IMR-90 (cell line): ENCODE measurements at regions not wholly inside any gene's neighbourhood (a gene's known extent, or its start where the extent isn't known, plus 50 kb on each side); places are given as distances from the start of the nearest gene placed in this dataset.

Experiments
- ATAC-seq: fragments of 200-7000 bp; cut with Tn5 transposase; 2 replicates; pipeline ENCODE4 v1.9.1; 2020; ENCODE audit warnings: low read depth, mild to moderate bottlenecking, moderate library complexity
- BruUV-seq: library from RNA; stranded (reverse); fragments of 400-500 nt; replicated peaks from 2 replicates; lab custom pipeline; 2021; lab: Mats Ljungman, UMichigan
- CTCF ChIA-PET: fragments of 300-600 bp; formaldehyde crosslinking; extraction: SDS; loops from one replicate; lab custom pipeline; 2021; ENCODE audit warnings: antibody characterized with exemption; lab: Yijun Ruan, JAX
- POLR2A ChIA-PET: fragments of 300-600 bp; sonication (Branson Sonifier 250); formaldehyde crosslinking; loops from one replicate; lab custom pipeline; 2022; ENCODE audit warnings: antibody characterized with exemption; ENCODE audit not compliant: unreplicated experiment; lab: Charles Lee
- DNase-seq: peaks from one replicate; pipeline ENCODE4 v3.0.0; 2013
- H2AFZ ChIP-seq: replicated peaks from 2 replicates; pipeline ENCODE3; 2013; ENCODE audit warnings: low read length, mild to moderate bottlenecking; ENCODE audit not compliant: poor library complexity
- H2AK5ac ChIP-seq: 2 replicates; pipeline ENCODE4 v1.6.1; 2013; ENCODE audit warnings: low read depth, low read length, inconsistent platforms
- H2AK9ac ChIP-seq: replicated peaks from 2 replicates; pipeline ENCODE3; 2013; ENCODE audit warnings: mild to moderate bottlenecking, low read depth, low read length, moderate library complexity; ENCODE audit not compliant: poor library complexity
- H2BK120ac ChIP-seq: 2 replicates; pipeline ENCODE4 v1.6.1; 2013; ENCODE audit warnings: low read depth, low read length, inconsistent platforms
- H2BK15ac ChIP-seq: 3 replicates; pipeline ENCODE4 v1.6.1; 2013; ENCODE audit warnings: low read depth, low read length, inconsistent platforms
- H2BK20ac ChIP-seq: 2 replicates; pipeline ENCODE4 v1.6.1; 2013; ENCODE audit warnings: low read depth, mild to moderate bottlenecking, inconsistent platforms, low read length, moderate library complexity
- H2BK5ac ChIP-seq: 2 replicates; pipeline ENCODE4 v1.6.1; 2013; ENCODE audit warnings: mild to moderate bottlenecking, low read depth, low read length, inconsistent platforms; ENCODE audit not compliant: poor library complexity, severe bottlenecking
- H3K14ac ChIP-seq: replicated peaks from 2 replicates; pipeline ENCODE4 v1.6.1; 2013; ENCODE audit warnings: low read depth, low read length, inconsistent platforms
- H3K18ac ChIP-seq: 2 replicates; pipeline ENCODE4 v1.6.1; 2013; ENCODE audit warnings: low read depth, low read length, control low read depth
- H3K23ac ChIP-seq: 2 replicates; pipeline ENCODE4 v1.6.1; 2013; ENCODE audit warnings: low read depth, low read length, inconsistent platforms
- H3K27ac ChIP-seq: 2 replicates; pipeline ENCODE4 v1.5.1; 2013; ENCODE audit warnings: mild to moderate bottlenecking, control low read depth, low read length; ENCODE audit not compliant: insufficient read depth
- H3K27me3 ChIP-seq: 2 replicates; pipeline ENCODE4 v1.6.1; 2013; ENCODE audit warnings: low read length; ENCODE audit not compliant: control insufficient read depth, insufficient read depth
- H3K36me3 ChIP-seq: 2 replicates; pipeline ENCODE4 v1.6.1; 2013; ENCODE audit warnings: low read length, mixed read lengths; ENCODE audit not compliant: control insufficient read depth, insufficient read depth
- H3K4ac ChIP-seq: 2 replicates; pipeline ENCODE4 v1.6.1; 2013; ENCODE audit warnings: low read depth, low read length, inconsistent platforms
- H3K4me1 ChIP-seq: 2 replicates; pipeline ENCODE4 v1.6.1; 2013; ENCODE audit warnings: low read length, mixed read lengths; ENCODE audit not compliant: control insufficient read depth, insufficient read depth
- H3K4me2 ChIP-seq: 2 replicates; pipeline ENCODE4 v1.6.1; 2013; ENCODE audit warnings: low read depth, mild to moderate bottlenecking, control low read depth, low read length, moderate library complexity
- H3K4me3 ChIP-seq: 2 replicates; pipeline ENCODE4 v1.5.1; 2013; ENCODE audit warnings: low read depth, mild to moderate bottlenecking, control low read depth, low read length, moderate library complexity; ENCODE audit not compliant: insufficient read depth
- H3K56ac ChIP-seq: 2 replicates; pipeline ENCODE4 v1.6.1; 2013; ENCODE audit warnings: low read length, inconsistent platforms; ENCODE audit not compliant: insufficient read depth; ENCODE audit errors: extremely low read depth
- H3K79me1 ChIP-seq, 2 experiments: 2 replicates each; pipeline ENCODE4 v1.6.1; 2013; ENCODE audit warnings: low read length in 2 of 2, inconsistent platforms in 1 of 2, low read depth in 1 of 2
- H3K9ac ChIP-seq: 2 replicates; pipeline ENCODE4 v1.6.1; 2013; ENCODE audit warnings: low read depth, low read length, control low read depth
- H3K9me1 ChIP-seq: 2 replicates; pipeline ENCODE4 v1.6.1; 2013; ENCODE audit warnings: low read length, inconsistent platforms; ENCODE audit not compliant: insufficient read depth
- H3K9me3 ChIP-seq: 2 replicates; pipeline ENCODE4 v1.6.1; 2013; ENCODE audit warnings: low read length; ENCODE audit not compliant: control insufficient read depth, insufficient read depth
- H4K20me1 ChIP-seq: 2 replicates; pipeline ENCODE4 v1.6.1; 2013; ENCODE audit warnings: low read length, inconsistent platforms; ENCODE audit not compliant: insufficient read depth
- H4K5ac ChIP-seq: 2 replicates; pipeline ENCODE4 v1.6.1; 2013; ENCODE audit warnings: mild to moderate bottlenecking, low read depth, low read length, control low read depth
- H4K8ac ChIP-seq, 2 experiments: 2 replicates each; pipeline ENCODE4 v1.6.1; 2013; ENCODE audit warnings: low read depth in 2 of 2, low read length in 2 of 2, control low read depth in 1 of 2, inconsistent platforms in 1 of 2
- H4K91ac ChIP-seq: 2 replicates; pipeline ENCODE4 v1.6.1; 2013; ENCODE audit warnings: low read depth, low read length, inconsistent platforms; ENCODE audit not compliant: insufficient read depth
- BHLHE40 ChIP-seq: fragments of 150-350 bp; IDR thresholded peaks from 2 replicates; pipeline ENCODE4 v1.6.1; 2016; ENCODE audit warnings: mild to moderate bottlenecking, low read depth, low read length
- CEBPB ChIP-seq: IDR thresholded peaks from 2 replicates; pipeline ENCODE4 v1.6.1; 2012; ENCODE audit warnings: low read depth, low read length, improper control_type of control experiment
- CHD1 ChIP-seq: IDR thresholded peaks from 2 replicates; pipeline ENCODE4 v1.6.1; 2012; ENCODE audit warnings: low read depth, low read length, improper control_type of control experiment
- MAFK ChIP-seq: IDR thresholded peaks from 2 replicates; pipeline ENCODE4 v1.6.1; 2012; ENCODE audit warnings: low read depth, low read length, improper control_type of control experiment
- NFE2L2 ChIP-seq: fragments of 150-350 bp; IDR thresholded peaks from 2 replicates; pipeline ENCODE4 v1.6.1; 2016; ENCODE audit warnings: low read depth, mild to moderate bottlenecking, low read length
- RFX5 ChIP-seq: IDR thresholded peaks from 2 replicates; pipeline ENCODE4 v1.8.0; 2012; ENCODE audit warnings: low read depth, mild to moderate bottlenecking, low read length, moderate library complexity
- SMC3 ChIP-seq: fragments of 150-350 bp; IDR thresholded peaks from 2 replicates; pipeline ENCODE4 v1.6.1; 2016; ENCODE audit warnings: low read depth, mild to moderate bottlenecking, antibody characterized with exemption, low read length, moderate library complexity
- WGBS, 2 experiments: methylation state at CpG; one replicate each; pipeline versions ENCODE4 v1.1.5 to v1.1.7; 2013; ENCODE audit warnings: missing lambda C conversion rate in 2 of 2; ENCODE audit not compliant: insufficient read length in 1 of 2; ENCODE audit errors: extremely low coverage in 2 of 2; 5-methylcytosine and 5-hydroxymethylcytosine counted together
- dilution Hi-C: fragments of 300-500 bp; cut with HindIII; formaldehyde crosslinking; loops from one replicate; pipeline ENCODE4 v1.14.3; 2018; ENCODE audit warnings: low sequenced_read_pairs; ENCODE audit not compliant: unreplicated experiment
- in situ Hi-C: fragments of 300-500 bp; cut with MboI; formaldehyde crosslinking; loops from 3 replicates; pipeline ENCODE4 v1.14.3; 2019; ENCODE audit warnings: low sequenced_read_pairs, inconsistent platforms, mixed read lengths
- intact Hi-C: fragments of 100-400 bp; cut with micrococcal nuclease; formaldehyde crosslinking; loops from 2 replicates; pipeline ENCODE4 v1.10.0; 2022

DNA sequence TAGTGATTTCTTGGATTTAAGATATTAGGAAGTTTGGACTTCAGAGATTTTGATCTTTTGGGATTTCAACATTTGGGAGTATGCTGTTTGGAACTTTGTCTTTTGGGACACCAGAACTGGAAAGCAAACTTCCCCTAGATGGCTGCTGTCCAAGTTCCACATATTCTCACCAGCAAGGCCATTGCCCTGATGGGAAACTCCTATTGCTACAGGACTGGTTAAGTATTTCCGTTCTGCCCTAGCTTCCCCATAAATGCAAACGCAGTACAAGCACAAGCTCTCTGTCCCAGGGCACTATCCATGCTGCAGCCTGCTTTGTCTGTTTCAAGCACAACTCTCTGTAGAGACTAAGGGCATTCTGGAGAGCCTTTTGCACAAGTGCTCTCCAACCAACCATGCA, 79.3 kb upstream of the SLC25A13 start:
- no peak for ATAC-seq
- Histone ChIP-seq H2BK5ac (no peak overlapping the region), H3K14ac (no peak overlapping the region), H3K9me1 (no peaks in the 10 kb centered on the region), H3K56ac (no peak overlapping the region), H3K79me1 (no peaks in the 10 kb centered on the region), H3K9me3 (no peaks in the 10 kb centered on the region), H3K9ac (no peak overlapping the region), H3K4ac (no peak overlapping the region), H3K4me1 (no peaks in the 10 kb centered on the region), H3K18ac (no peak overlapping the region), H4K91ac (no peak overlapping the region), H3K4me3 (no peak overlapping the region), H3K4me2 (no peak overlapping the region), H2AK5ac (no peak overlapping the region), H2BK15ac (no peak overlapping the region), H3K23ac (no peak overlapping the region), H3K36me3 (no peaks in the 10 kb centered on the region), H3K27me3 (no peaks in the 10 kb centered on the region), H3K27ac (no peak overlapping the region), H2BK120ac (no peak overlapping the region), H4K8ac (no peak overlapping the region), H2AFZ (no peak overlapping the region), H2AK9ac (no peak overlapping the region), H2BK20ac (no peak overlapping the region), H4K20me1 (no peaks in the 10 kb centered on the region), H4K5ac (no peak overlapping the region)
- in situ Hi-C loops (no loop called here), intact Hi-C loops (no loop called here), dilution Hi-C loops (no loop called here)
- ChIA-PET CTCF (no interaction called here), POLR2A (no interaction called here)
- no peak for DNase-seq
- no TSS peak for BruUV-seq
- WGBS, 2 experiments = 65% methylated on average over 2 of the region's 2 CpGs; no CpG with 5 or more reads in 1 of the 2 experiments
- TF ChIP-seq CEBPB (no peak), CHD1 (no peak), SMC3 (no peak), BHLHE40 (no peak), RFX5 (no peak), NFE2L2 (no peak), MAFK (no peak)
